ENCODE measurements at regions not wholly inside any gene's neighbourhood (a gene's known extent, or its start where the extent isn't known, plus 50 kb on each side); places are given as distances from the start of the nearest gene placed in this dataset.
"Not testable (repeated sequence)": the region's sequence is repeated elsewhere in the genome, so short reads cannot be mapped to it uniquely, and the experiment has no call there.

DNA sequence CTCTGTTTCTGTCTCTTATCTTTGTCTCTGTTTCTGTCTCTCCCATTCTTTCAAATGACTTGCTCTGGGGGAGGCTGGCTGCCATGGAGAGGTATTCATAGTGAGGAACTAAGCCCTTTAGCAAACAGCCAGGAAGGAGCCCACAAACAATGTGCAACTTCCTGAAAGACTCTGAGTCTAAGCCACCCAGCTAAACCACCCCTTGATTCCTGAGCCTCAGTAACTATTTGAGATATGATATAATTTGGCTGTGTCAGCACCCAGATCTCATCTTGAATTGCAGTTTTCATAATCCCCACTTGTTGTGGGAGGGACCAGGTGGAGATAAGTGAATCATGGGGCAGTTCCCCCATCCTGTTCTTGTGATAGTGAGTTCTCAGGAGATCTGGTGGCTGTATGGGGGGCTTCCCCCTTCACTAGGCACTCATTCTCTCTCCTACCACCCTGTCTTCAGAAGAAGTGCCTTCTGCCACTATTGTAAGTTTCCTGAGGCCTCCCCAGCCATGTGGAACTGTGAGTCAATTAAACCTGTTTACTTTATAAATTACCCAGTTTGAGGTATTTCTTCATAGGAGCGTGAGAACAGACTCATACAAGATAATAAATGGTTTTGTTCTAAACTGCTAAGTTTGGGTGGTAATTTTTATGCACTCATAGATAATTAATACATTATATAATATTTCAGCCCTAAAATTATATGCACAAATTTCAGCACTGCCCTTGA lies 121.2 kb upstream of the FOXP2 start:
- 82 to 86% methylated on average over 1 of the region's 1 CpG for WGBS, 2 donors
- TF ChIP-seq, protein P1, sequence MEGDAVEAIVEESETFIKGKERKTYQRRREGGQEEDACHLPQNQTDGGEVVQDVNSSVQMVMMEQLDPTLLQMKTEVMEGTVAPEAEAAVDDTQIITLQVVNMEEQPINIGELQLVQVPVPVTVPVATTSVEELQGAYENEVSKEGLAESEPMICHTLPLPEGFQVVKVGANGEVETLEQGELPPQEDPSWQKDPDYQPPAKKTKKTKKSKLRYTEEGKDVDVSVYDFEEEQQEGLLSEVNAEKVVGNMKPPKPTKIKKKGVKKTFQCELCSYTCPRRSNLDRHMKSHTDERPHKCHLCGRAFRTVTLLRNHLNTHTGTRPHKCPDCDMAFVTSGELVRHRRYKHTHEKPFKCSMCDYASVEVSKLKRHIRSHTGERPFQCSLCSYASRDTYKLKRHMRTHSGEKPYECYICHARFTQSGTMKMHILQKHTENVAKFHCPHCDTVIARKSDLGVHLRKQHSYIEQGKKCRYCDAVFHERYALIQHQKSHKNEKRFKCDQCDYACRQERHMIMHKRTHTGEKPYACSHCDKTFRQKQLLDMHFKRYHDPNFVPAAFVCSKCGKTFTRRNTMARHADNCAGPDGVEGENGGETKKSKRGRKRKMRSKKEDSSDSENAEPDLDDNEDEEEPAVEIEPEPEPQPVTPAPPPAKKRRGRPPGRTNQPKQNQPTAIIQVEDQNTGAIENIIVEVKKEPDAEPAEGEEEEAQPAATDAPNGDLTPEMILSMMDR (IDR thresholded peaks at IDR 0.05) = no peak
- TF ChIP-seq POLR2A (IDR thresholded peaks at IDR 0.05) = no peak

DNA sequence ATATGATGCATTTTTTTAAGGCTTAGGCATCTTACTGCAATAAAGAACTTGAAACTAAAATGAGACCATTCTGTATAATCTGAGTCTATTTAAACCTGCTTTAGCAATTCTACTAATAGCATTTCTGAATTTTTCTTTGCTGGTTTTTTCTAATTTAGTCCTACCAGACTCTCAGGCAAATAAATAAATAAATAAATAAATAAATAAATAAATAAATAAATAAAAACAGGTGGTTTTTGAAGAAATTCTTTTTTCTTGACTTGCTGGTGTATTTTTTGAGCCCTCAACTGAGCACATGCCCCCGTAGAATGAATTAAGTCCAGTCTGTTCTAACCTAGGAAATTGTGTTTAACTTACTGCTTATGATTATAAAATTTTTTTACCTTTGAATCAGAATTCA lies 134.7 kb upstream of the FOXP2 start:
- H3K36me3 ChIP-seq = no peaks in the 10 kb centered on the region
- no peak for TF ChIP-seq POLR2A (IDR thresholded peaks at IDR 0.05)
- TF ChIP-seq, protein P1 (IDR thresholded peaks at IDR 0.05) = no peak
- no peaks in the 10 kb centered on the region for H3K9me3 ChIP-seq
- H3K4me3 ChIP-seq = no peak overlapping the region
- intact Hi-C loops (cut with DNase I) = no loop called here
- no peak overlapping the region for H3K27ac ChIP-seq
- WGBS, 2 donors = 81 to 93% methylated on average over 1 of the region's 1 CpG
- no peaks in the 10 kb centered on the region for H3K27me3 ChIP-seq
- no peak for DNase-seq
- H3K4me1 ChIP-seq = no peaks in the 10 kb centered on the region

More for the DNA sequence above, 121.2 kb upstream of the FOXP2 start:
- Histone ChIP-seq H3K4me3 (no peak overlapping the region), H3K27me3 (no peaks in the 10 kb centered on the region), H3K4me1 (peaks cover 0 to 6% (median 0%) of the 10 kb centered on the region in 3 donors), H3K36me3 (no peaks in the 10 kb centered on the region), H3K27ac (no peak overlapping the region), H3K9me3 (no peaks in the 10 kb centered on the region)
- DNase-seq = no peak
- intact Hi-C loops (cut with DNase I) = no loop called here

DNA sequence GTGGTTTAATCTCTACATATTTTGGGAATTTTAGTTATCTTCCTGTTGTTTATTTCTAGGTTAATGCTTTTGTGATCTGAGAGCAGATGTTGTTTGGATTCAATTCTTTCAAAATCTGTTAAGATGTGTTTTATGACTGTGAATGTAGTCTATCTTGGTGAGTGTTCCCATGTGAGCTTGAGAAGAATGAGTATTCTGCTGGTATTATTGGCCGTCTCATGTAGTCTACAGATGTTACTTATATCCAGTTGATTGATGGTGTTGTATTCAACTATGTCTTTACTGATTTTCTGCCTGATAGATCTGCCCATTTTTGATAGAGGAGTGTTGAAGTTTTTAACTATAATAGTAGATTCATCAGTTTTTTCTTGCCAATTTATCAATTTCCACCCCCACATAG lies 141.4 kb upstream of the FOXP2 start:
- Histone ChIP-seq H3K4me3 (no peak overlapping the region), H3K27me3 (no peaks in the 10 kb centered on the region), H3K27ac (no peak overlapping the region), H3K4me1 (no peaks in the 10 kb centered on the region), H3K9me3 (no peaks in the 10 kb centered on the region), H3K36me3 (no peaks in the 10 kb centered on the region)
- intact Hi-C loops (cut with DNase I) = no loop called here
- TF ChIP-seq POLR2A (IDR thresholded peaks at IDR 0.05) = no peak
- TF ChIP-seq, protein P1 (IDR thresholded peaks at IDR 0.05) = no peak
- no peak for DNase-seq
- 68 to 85% methylated on average over 1 of the region's 1 CpG for WGBS, 2 donors

DNA sequence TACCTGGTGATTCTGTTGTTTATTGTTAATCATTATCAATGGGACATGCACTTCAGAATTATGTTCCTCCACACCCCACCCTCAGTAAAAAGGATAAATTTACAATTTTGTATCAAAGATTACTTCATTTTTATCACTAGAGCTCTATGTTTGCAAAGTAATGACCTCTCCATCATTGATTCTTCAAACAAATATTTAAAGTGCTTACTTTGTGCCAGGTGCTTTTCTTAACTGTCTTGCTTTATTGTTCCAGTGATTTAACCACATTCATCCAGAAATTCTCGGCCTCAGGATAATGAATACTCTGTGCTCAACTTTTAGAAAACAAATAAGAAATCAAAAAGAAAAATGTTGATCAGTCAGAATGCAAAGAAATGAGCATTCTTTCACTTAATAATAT lies 144.9 kb upstream of the FOXP2 start:
- 21 to 36% methylated on average over 1 of the region's 1 CpG for WGBS, 2 donors

DNA sequence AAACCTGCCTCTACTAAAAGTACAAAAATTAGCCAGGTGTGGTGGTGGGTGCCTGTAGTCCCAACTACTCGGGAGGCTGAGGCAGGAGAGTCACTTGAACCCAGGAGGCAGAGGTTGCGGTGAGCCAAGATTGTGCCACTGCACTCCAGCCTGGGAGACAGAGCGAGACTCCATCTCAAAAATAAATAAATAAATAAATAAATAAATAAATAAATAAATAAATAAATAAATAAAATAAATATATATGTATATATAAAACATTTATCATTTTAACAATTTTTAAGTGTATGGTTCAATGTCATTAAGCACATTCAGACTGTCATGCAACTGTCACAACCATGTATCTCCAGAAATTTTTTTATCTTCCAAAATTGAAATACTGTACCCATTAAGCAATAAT lies 147.1 kb upstream of the FOXP2 start:
- H3K9me3 ChIP-seq; H3K27me3 ChIP-seq; H3K4me3 ChIP-seq; H3K4me1 ChIP-seq; H3K27ac ChIP-seq; intact Hi-C loops (cut with DNase I); DNase-seq; H3K36me3 ChIP-seq: not testable (repeated sequence)
- WGBS, 2 donors = 91 to 92% methylated on average over 3 of the region's 3 CpGs

More for the DNA sequence above, 144.9 kb upstream of the FOXP2 start:
- no peak for DNase-seq
- intact Hi-C loops (cut with DNase I) = no loop called here
- Histone ChIP-seq H3K4me3 (no peak overlapping the region), H3K36me3 (no peaks in the 10 kb centered on the region), H3K4me1 (no peaks in the 10 kb centered on the region), H3K27ac (no peak overlapping the region), H3K27me3 (no peaks in the 10 kb centered on the region), H3K9me3 (no peaks in the 10 kb centered on the region)
- TF ChIP-seq POLR2A (IDR thresholded peaks at IDR 0.05) = no peak

DNA sequence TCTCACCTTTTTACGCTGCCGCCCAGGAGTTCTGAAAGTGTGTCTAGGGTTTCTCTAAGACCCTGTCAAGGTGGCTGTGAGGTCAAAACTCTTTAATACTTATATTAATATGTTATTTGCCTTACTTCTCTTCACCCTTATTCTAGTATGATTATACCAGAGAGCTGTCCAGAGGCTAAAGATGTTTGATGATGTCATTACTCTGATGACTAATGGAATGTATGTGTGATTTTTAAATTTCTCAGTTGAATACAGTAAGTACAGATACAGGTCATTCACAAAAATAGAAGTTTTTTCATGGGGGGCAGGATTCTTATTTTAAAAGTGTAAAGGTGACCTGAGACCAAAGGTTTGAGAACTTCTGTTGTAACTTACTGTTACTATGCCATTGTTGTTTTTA lies 150.6 kb upstream of the FOXP2 start:
- H3K9me3 ChIP-seq = no peaks in the 10 kb centered on the region
- H3K4me3 ChIP-seq = no peak overlapping the region
- TF ChIP-seq, protein P1 (IDR thresholded peaks at IDR 0.05) = no peak
- no peak for TF ChIP-seq POLR2A (IDR thresholded peaks at IDR 0.05)
- intact Hi-C loops (cut with DNase I) = no loop called here
- 91 to 92% methylated on average over 2 of the region's 2 CpGs for WGBS, 2 donors
- no peaks in the 10 kb centered on the region for H3K27me3 ChIP-seq
- no peaks in the 10 kb centered on the region for H3K4me1 ChIP-seq
- H3K27ac ChIP-seq = no peak overlapping the region
- DNase-seq = no peak
- H3K36me3 ChIP-seq = no peaks in the 10 kb centered on the region

Data from esophagus squamous epithelium (tissue), 5 donors.